CD14-positive monocyte (primary cell): ENCODE measurements at regions not wholly inside any gene's neighbourhood (a gene's known extent, or its start where the extent isn't known, plus 50 kb on each side); places are given as distances from the start of the nearest gene placed in this dataset.

ENCODE experiments used
- DNase-seq, 3 donors: peaks; one replicate each; pipeline ENCODE4 v3.0.0-alpha.2; 2011 to 2022
- H2AFZ ChIP-seq: 2 replicates; pipeline ENCODE4 v1.6.0; 2012; ENCODE audit warnings: mild to moderate bottlenecking, low read depth, low read length, inconsistent platforms; ENCODE audit not compliant: insufficient read depth, poor library complexity, severe bottlenecking
- H3K27ac ChIP-seq, 2 donors: 1 replicate in 1 of 2; 2 replicates in 1 of 2; pipeline ENCODE4 v1.5.1; 2012 to 2013; ENCODE audit warnings: low read length in 2 of 2, control low read depth in 1 of 2, inconsistent platforms in 1 of 2, low read depth in 1 of 2, mild to moderate bottlenecking in 1 of 2
- H3K27me3 ChIP-seq, 2 donors: one replicate each; pipeline versions ENCODE4 v1.6.0 to v1.6.1; 2011 to 2013; ENCODE audit warnings: low read length in 2 of 2; ENCODE audit not compliant: control insufficient read depth in 2 of 2, insufficient read depth in 2 of 2
- H3K36me3 ChIP-seq, 2 donors: replicated peaks in 1 of 2; 1 replicate in 1 of 2; 2 replicates in 1 of 2; pipeline versions ENCODE4 v1.5.1 to v1.6.1; 2012 to 2013; ENCODE audit warnings: low read length in 2 of 2, control low read depth in 1 of 2, inconsistent platforms in 1 of 2, mild to moderate bottlenecking in 1 of 2; ENCODE audit not compliant: insufficient read depth in 2 of 2, control insufficient read depth in 1 of 2
- H3K4me1 ChIP-seq, 2 donors: 1 replicate in 1 of 2; 2 replicates in 1 of 2; pipeline versions ENCODE4 v1.5.1 to v1.6.1; 2012 to 2013; ENCODE audit warnings: low read length in 2 of 2, control low read depth in 1 of 2, inconsistent platforms in 1 of 2, mild to moderate bottlenecking in 1 of 2, moderate library complexity in 1 of 2; ENCODE audit not compliant: insufficient read depth in 2 of 2, control insufficient read depth in 1 of 2
- H3K4me2 ChIP-seq: replicated peaks from 2 replicates; pipeline ENCODE3; 2012; ENCODE audit warnings: low read length, moderate library complexity, mild to moderate bottlenecking; ENCODE audit not compliant: poor library complexity, severe bottlenecking; ENCODE audit errors: extremely low read depth
- H3K4me3 ChIP-seq, 3 experiments: fragments of 200-600 bp in 1 of 3; sonication (generic) in 1 of 3; replicated peaks in 1 of 3; 1 replicate in 2 of 3; 2 replicates in 1 of 3; pipeline ENCODE4 v1.5.1; 2011 to 2013; ENCODE audit warnings: low read length in 3 of 3, mild to moderate bottlenecking in 3 of 3, control low read depth in 2 of 3, low read depth in 2 of 3, inconsistent platforms in 1 of 3, moderate library complexity in 1 of 3
- H3K79me2 ChIP-seq: 2 replicates; pipeline ENCODE4 v1.6.0; 2012; ENCODE audit warnings: mild to moderate bottlenecking, control low read depth, inconsistent platforms, low read length, moderate library complexity; ENCODE audit not compliant: insufficient read depth
- H3K9ac ChIP-seq: 2 replicates; pipeline ENCODE4 v1.6.0; 2017; ENCODE audit warnings: low read length, mild to moderate bottlenecking; ENCODE audit not compliant: insufficient read depth, poor library complexity, severe bottlenecking
- H3K9me3 ChIP-seq, 2 donors: replicated peaks in 1 of 2; 1 replicate in 1 of 2; 2 replicates in 1 of 2; pipeline versions ENCODE4 v1.5.1 to v1.6.1; 2012 to 2013; ENCODE audit warnings: low read length in 2 of 2, control low read depth in 1 of 2; ENCODE audit not compliant: control insufficient read depth in 1 of 2, insufficient read depth in 1 of 2
- H4K20me1 ChIP-seq: 2 replicates; pipeline ENCODE4 v1.6.0; 2012; ENCODE audit warnings: mild to moderate bottlenecking, low read length, control low read depth, moderate library complexity; ENCODE audit not compliant: insufficient read depth
- H3K27ac Mint-ChIP-seq, 7 donors: one replicate each; pipeline ENCODE4 v1.8.0; 2020; ENCODE audit warnings: mild to moderate bottlenecking in 7 of 7, mixed read lengths in 7 of 7, moderate library complexity in 6 of 7, inconsistent platforms in 2 of 7
- H3K27me3 Mint-ChIP-seq, 3 donors: one replicate each; pipeline ENCODE4 v1.8.0; 2021 to 2022; ENCODE audit warnings: low read depth in 3 of 3, mild to moderate bottlenecking in 3 of 3, mixed read lengths in 3 of 3, moderate library complexity in 3 of 3, inconsistent platforms in 1 of 3
- H3K36me3 Mint-ChIP-seq, 2 donors: one replicate each; pipeline ENCODE4 v1.8.0; 2020; ENCODE audit warnings: mixed read lengths in 2 of 2, inconsistent platforms in 1 of 2, mild to moderate bottlenecking in 1 of 2
- H3K4me1 Mint-ChIP-seq: one replicate; pipeline ENCODE4 v1.8.0; 2020; ENCODE audit warnings: mild to moderate bottlenecking, mixed read lengths
- H3K4me3 Mint-ChIP-seq, 2 donors: one replicate each; pipeline ENCODE4 v1.8.0; 2020; ENCODE audit warnings: mild to moderate bottlenecking in 2 of 2, mixed read lengths in 2 of 2, moderate library complexity in 1 of 2
- H3K9me3 Mint-ChIP-seq, 7 donors: one replicate each; pipeline ENCODE4 v1.8.0; 2020 to 2022; ENCODE audit warnings: mixed read lengths in 7 of 7, mild to moderate bottlenecking in 6 of 7, moderate library complexity in 6 of 7, inconsistent platforms in 2 of 7
- CTCF ChIP-seq: fragments of 200-600 bp; IDR thresholded peaks from one replicate; pipeline ENCODE4 v1.8.0; 2022; ENCODE audit warnings: antibody characterized with exemption, mild to moderate bottlenecking
- WGBS: methylation state at CpG from one replicate; pipeline ENCODE4 v1.1.5; 2013; ENCODE audit warnings: missing lambda C conversion rate; ENCODE audit not compliant: insufficient coverage; 5-methylcytosine and 5-hydroxymethylcytosine counted together
- intact Hi-C, 2 donors: fragments of 100-400 bp; cut with micrococcal nuclease; formaldehyde crosslinking; loops; one replicate each; pipeline versions ENCODE4 v1.15.0 to v1.15.1; 2023

- H3K4me3 Mint-ChIP-seq: no peak overlapping the region
- H3K4me1 Mint-ChIP-seq: no peaks in the 10 kb centered on the region
- H3K4me2 ChIP-seq: no peak overlapping the region
- peaks cover 0 to 2% (median 0%) of the 10 kb centered on the region in 3 donors for H3K27me3 Mint-ChIP-seq
- no peak overlapping the region for H2AFZ ChIP-seq
- WGBS: 94% methylated on average over 13 of the region's 19 CpGs
- H3K79me2 ChIP-seq: no peaks in the 10 kb centered on the region
- no peaks in the 10 kb centered on the region for H3K4me1 ChIP-seq
- TF ChIP-seq CTCF: no peak
- intact Hi-C loops: no loop called here
- H3K27ac Mint-ChIP-seq: no peak overlapping the region
- no peak overlapping the region for H3K9ac ChIP-seq
- DNase-seq: no peak
- H3K4me3 ChIP-seq: no peak overlapping the region
- peaks cover 61 to 63% of the 10 kb centered on the region in 2 donors for H3K9me3 ChIP-seq
- H3K27me3 ChIP-seq: no peaks in the 10 kb centered on the region
- no peaks in the 10 kb centered on the region for H3K36me3 Mint-ChIP-seq
- no peak overlapping the region for H3K27ac ChIP-seq
- H4K20me1 ChIP-seq: no peaks in the 10 kb centered on the region
- peaks cover 46 to 69% (median 59%) of the 10 kb centered on the region in 7 donors for H3K9me3 Mint-ChIP-seq
- no peaks in the 10 kb centered on the region for H3K36me3 ChIP-seq
Observed at GRCh38 chr19:24003537-24003936, 83.5 kb upstream of the ZNF254 start.

GRCh38 chr19:24004166-24004565 lies 82.8 kb upstream of the ZNF254 start:
- intact Hi-C loops: no loop called here
- Histone ChIP-seq H3K4me2 (no peak overlapping the region), H3K4me3 (no peak overlapping the region)

More at GRCh38 chr19:24004166-24004565, 82.8 kb upstream of the ZNF254 start:
- Histone ChIP-seq H3K9me3 (peaks cover 57 to 59% of the 10 kb centered on the region in 2 donors), H3K4me1 (no peaks in the 10 kb centered on the region), H4K20me1 (no peaks in the 10 kb centered on the region), H3K9ac (no peak overlapping the region), H3K27me3 (no peaks in the 10 kb centered on the region), H3K79me2 (no peaks in the 10 kb centered on the region), H2AFZ (no peak overlapping the region), H3K27ac (no peak overlapping the region), H3K36me3 (no peaks in the 10 kb centered on the region)
- TF ChIP-seq CTCF: no peak
- Mint-ChIP-seq H3K27me3 (peaks cover 0 to 2% (median 0%) of the 10 kb centered on the region in 3 donors), H3K36me3 (no peaks in the 10 kb centered on the region), H3K4me3 (no peak overlapping the region), H3K9me3 (peaks cover 46 to 70% (median 61%) of the 10 kb centered on the region in 7 donors), H3K27ac (no peak overlapping the region), H3K4me1 (no peaks in the 10 kb centered on the region)
- no peak for DNase-seq
- WGBS: 79% methylated on average over 4 of the region's 6 CpGs
